SIG-M5 treated with dmso at 0.1 percent for 504 hours (cell line): ENCODE measurements at regions not wholly inside any gene's neighbourhood (a gene's known extent, or its start where the extent isn't known, plus 50 kb on each side); places are given as distances from the start of the nearest gene placed in this dataset.
"Not testable (repeated sequence)": the region's sequence is repeated elsewhere in the genome, so short reads cannot be mapped to it uniquely, and the experiment has no call there.

Experiments
- DNase-seq: peaks from one replicate; lab custom pipeline; 2025; ENCODE audit not compliant: unreplicated experiment; lab: John Stamatoyannopoulos, UW

DNA sequence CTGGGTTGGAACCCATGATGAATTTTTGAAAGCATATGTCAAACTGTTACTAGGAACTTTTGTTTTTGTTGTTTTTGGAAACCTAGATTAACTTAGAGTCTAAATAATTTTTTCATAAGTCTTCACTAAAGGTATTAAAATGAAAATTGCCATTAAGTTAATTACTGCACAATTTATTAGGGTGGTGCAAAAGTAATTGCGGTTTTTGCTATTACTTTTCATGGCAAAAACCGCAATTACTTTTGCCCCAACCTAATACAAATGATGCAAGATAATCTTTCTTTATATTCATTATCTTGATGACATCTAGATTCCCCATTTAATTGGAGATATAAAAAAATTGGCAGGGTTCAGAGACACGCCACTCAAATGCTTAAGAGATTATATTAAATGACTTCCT is 145.0 kb upstream of the PKP2 start:
- no peak for DNase-seq

GRCh38 chr12:33033999-33034398 is 137.4 kb upstream of the PKP2 start:
- not testable (repeated sequence) for DNase-seq

GRCh38 chr12:33026791-33027190 is 130.2 kb upstream of the PKP2 start:
- DNase-seq: no peak

DNA sequence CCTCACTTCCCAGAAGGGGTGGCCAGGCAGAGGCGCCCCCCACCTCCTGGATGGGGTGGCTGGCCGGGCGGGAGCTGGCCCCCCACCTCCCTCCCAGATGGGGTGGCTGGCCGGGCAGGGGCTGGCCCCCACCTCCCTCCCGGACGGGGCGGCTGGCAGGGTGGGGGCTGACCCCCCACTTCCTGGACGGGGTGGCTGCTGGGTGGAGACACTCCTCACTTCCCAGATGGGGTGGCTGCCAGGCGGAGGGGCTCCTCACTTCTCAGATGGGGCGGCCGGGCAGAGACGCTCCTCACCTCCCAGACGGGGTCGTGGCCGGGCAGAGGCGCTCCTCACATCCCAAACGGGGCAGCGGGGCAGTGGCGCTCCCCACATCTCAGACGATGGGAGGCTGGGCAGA is 126.1 kb upstream of the PKP2 start:
- not testable (repeated sequence) for DNase-seq

DNA sequence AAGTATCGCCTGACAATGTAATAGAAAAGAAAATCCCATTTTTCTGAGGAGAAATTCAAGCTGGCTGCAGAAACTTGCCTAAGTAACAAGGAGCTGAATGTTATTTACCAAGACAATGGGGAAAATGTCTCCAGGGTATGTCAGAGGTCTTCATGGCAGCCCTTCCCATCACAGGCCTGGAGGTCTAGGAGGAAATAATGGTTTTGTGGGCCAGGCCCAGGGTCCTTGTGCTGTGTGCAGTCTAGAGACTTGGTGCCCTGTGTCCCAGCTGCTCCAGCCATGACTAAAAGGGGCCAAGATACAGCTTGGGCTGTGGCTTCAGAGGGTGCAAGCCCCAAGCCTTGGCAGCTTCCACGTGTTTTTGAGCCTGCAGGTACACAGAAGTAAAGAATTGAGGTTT is 120.5 kb upstream of the PKP2 start:
- DNase-seq: not testable (repeated sequence)

DNA sequence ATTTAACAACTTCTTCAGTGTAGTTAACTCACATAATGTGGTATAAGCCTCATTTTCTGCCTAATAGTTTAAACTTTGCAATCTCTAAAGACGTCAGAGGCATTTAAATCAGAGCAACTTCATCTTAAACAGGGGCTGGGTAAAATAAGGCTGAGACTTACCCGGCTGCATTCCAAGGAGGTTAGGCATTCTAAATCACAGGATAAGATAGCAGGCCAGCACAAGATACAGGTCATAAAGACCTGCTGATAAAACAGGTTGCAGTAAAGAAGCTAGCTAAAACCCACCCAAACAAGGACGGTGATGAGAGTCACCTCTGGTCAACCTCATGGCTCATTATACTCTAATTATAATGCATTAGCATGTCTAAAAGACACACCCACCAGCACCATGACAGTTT is 115.6 kb upstream of the PKP2 start:
- DNase-seq: no peak

DNA sequence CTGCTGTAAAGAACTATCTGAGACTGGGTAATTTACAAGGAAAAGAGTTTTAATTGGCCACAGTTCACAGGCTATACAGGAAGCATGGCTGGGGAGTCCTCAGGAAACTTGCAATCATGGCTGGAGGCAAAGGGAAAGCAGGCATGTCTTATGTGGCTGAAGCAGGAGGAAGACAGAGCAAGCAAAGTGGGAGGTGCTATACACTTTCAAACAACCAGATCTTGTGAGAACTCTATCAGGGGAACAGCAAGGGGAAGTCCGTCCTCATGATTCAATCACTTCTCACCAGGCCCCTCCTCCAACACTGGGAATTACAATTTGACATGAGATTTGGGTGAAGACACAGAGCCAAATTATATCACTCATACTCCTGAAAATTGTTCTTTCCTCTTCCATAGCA is 109.5 kb upstream of the PKP2 start:
- no peak for DNase-seq

DNA sequence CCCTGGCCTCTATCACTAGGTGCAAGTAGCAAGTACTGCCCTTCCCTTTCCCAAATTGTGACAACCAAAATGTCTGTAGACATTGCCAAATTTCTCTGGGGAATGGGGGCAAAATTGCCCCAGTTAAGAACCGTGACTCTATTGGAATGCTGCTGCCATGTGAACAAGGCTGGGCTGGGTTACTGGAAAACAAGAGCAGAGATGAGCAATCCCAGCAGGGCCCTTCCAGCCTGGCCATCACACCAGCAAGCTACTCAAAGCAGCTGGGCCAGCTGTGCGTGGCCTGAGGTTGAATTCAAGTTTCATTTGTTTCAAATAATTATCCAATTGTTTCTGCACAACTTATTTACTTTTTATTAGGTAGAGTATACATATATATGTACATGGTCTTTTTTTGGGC is 103.4 kb upstream of the PKP2 start:
- DNase-seq: no peak

- DNase-seq: no peak
These were observed 100.9 kb upstream of the PKP2 start for GRCh38 chr12:32997471-32997870.

DNA sequence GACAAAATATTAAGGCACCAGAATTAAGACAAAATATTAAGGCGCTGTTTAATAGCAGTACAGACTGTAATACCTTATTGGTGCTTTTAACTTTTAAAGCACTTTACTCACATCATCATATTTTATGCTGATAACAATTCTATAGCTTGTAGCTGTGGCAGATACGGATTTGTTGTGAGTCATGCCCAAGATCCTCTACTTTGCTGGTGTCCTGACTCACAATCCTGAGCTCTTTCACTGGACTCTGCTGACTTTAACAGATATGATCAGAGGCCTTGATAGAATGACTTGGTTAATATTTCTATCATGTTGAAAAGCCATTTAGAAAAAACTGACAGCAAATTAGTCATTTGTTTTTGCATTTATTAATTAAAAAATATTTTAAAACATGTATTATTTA is 99.0 kb upstream of the PKP2 start:
- DNase-seq: no peak

- DNase-seq: no peak
These were observed 96.8 kb upstream of the PKP2 start for GRCh38 chr12:32993404-32993803.

DNA sequence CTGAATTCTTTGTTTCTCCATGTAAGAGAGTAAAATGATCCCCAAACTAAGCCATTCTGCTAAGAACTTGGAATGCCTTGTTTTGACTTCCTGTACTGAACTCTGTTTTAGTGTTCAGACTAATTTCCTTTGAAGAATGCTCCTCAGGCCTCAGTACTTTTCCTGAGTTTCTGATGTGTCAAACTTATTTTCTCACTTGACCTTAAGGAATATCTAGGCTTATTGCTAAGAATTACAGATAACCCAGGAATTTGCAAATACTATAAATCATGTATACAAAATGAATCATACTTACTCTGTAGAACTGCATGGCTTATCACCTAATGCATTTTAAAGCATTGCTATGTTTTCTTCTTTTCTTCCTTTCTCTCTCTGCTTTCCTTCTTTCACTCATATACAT is 93.1 kb upstream of the PKP2 start:
- no peak for DNase-seq

DNA sequence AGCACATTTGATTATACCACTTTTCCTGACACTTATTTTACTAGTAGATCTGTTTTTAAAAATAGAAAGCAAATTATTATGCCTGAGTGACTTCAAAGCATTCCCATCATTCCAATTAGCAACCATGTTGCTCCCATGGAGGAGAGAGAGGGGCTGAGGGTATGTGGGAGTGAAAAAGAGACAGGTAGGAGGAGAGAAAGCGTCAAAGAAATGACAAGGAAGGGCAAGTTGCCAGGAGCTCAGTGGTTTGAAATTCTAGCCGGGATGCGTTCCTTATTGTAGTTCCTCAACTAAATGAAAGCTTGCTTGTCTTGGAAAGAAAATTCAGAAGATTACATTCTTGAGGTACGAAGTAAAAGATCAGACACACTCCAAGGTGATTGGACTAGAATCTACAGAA is 92.4 kb upstream of the PKP2 start:
- no peak for DNase-seq

DNA sequence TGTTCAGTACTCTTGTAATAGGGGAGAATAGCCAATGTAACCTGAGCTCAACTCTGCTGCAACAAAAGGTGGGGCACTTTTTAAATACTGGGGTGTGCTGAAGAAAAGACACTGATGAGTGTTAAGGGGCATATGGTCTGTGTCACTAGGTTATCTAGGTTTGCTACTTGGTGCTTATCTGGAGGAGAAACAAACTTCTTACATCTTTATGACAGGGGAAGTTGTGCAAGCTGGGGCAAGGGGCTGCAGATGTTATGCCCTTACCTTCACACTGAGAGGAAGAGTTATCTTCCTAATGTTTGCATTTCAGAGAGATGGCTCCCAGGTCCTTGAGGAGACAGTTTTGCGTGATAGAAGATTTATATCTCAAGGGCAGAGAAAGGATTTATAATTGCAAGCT is 90.9 kb upstream of the PKP2 start:
- no peak for DNase-seq

GRCh38 chr12:32983968-32984367 is 87.4 kb upstream of the PKP2 start:
- DNase-seq: no peak

DNA sequence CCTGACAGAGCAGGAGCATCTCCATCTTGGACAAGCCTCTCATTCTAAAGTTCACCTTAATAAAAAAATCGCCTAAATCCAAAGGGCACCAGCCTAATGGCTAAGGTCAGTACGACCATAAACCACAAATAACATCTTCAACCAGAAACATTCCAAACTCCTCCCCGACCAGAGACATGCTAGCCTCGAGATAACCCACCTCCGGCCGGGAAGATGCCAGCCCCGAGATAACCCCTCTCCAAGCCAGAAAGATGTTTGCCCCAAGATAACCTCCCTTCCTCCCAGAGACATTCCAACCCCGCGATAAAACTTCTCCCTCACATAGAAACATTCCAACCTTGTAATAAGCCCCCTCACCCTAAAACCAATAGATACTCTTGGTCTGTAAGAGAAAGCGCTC is 86.8 kb upstream of the PKP2 start:
- no peak for DNase-seq

DNA sequence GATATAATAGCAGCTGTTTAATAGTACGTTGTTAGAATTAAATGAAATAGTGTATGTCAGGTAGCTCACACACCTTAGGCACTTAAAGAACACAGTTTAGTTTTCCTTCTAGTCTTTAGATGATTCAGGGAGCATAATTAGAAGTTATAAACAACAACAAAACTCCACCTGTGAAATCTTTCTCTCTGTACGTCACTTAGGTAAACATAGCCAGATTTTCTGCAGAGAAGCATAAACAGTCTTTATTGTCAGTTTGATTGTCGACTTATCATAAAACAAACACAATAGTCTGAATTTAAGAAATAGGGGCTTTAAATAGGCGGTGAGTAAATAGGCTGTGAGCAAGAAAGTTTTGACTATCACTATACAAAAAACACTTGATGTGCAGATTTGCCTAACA is 84.6 kb upstream of the PKP2 start:
- no peak for DNase-seq

GRCh38 chr12:32975122-32975521 is 78.5 kb upstream of the PKP2 start:
- DNase-seq: no peak

- no peak for DNase-seq
These were observed 74.0 kb upstream of the PKP2 start for GRCh38 chr12:32970465-32971110.

DNA sequence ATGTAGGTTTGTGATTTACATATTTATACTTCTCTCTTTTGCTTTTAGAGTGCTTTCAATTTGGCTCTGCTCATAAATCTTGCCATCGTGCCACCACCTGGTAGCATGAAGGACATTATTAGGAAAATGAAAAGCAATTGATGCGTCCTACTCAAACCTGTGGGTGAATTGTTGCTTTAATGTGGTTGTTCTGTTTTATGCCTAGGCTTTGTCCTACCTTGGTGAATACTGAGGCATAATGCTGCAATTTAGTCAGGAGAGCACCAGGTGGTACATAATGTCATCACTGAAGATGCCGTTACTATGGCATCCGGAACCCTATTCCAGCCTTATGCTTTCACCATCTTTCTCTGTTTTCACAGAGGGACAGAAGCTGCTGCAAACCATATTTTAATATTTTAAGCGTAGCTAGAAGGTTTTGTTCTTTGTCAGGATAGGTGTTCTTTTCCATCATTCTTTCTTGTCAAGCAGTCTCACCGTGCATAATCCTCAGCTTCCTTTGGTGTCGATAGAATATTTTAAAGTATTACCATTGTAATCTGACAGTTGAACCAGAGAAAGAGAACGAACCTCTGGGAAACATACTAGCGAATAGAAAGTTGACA is 68.5 kb upstream of the PKP2 start:
- no peak for DNase-seq

DNA sequence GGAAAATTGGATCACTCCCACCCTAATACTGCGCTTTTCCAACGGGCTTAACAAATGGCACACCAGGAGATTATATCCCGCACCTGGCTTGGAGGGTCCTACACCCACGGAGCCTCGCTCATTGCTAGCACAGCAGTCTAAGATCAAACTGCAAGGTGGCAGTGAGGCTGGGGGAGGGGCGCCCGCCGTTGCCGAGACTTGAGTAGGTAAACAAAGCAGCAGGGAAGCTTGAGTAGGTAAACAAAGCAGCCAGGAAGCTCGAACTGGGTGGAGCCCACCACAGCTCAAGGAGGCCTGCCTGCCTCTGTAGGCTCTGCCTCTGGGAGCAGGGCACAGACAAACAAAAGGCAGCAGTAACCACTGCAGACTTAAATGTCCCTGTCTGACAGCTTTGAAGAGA is 59.8 kb upstream of the PKP2 start:
- DNase-seq: not testable (repeated sequence)

DNA sequence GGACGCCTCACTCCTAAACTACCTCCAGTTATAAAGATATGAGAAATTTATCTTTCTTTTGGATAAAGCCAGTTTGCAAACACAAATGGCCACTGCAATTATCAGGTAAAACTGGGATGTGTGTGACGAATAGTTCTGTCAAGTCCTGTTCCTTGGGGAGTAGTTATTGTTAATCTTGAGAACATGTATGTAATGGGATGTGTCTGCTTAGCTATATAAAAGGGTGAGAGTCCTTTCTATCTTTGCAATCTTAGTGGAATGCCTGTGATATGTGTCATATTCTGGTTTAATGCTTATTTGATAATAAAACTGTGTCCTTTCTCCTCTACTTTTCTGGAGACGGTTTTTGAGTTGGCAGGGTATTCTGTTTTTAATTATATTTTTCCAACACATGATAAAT is 56.1 kb upstream of the PKP2 start:
- DNase-seq: no peak

- DNase-seq: no peak
These were observed 53.2 kb upstream of the PKP2 start for GRCh38 chr12:32949815-32950214.
